NCI-H1105 treated with DMSO at 0.1 percent for 48 hours (cell line): ENCODE measurements at regions not wholly inside any gene's neighbourhood (a gene's known extent, or its start where the extent isn't known, plus 50 kb on each side); places are given as distances from the start of the nearest gene placed in this dataset.
"Not testable (repeated sequence)": the region's sequence is repeated elsewhere in the genome, so short reads cannot be mapped to it uniquely, and the experiment has no call there.

ENCODE experiments used
- DNase-seq: peaks from one replicate; lab custom pipeline; 2025; lab: John Stamatoyannopoulos, UW

DNA sequence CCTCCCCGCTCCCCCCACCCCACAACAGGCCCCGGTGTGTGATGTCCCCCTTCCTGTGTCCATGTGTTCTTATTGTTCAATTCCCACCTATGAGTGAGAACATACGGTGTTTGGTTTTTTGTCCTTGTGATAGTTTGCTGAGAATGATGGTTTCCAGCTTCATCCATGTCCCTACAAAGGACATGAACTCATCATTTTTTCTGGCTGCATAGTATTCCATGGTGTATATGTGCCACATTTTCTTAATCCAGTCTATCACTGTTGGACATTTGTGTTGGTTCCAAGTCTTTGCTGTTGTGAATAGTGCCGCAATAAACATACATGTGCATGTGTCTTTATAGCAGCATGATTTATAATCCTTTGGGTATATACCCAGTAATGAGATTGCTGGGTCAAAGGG, 104.3 kb downstream of the MTPN start:
- DNase-seq: not testable (repeated sequence)

DNA sequence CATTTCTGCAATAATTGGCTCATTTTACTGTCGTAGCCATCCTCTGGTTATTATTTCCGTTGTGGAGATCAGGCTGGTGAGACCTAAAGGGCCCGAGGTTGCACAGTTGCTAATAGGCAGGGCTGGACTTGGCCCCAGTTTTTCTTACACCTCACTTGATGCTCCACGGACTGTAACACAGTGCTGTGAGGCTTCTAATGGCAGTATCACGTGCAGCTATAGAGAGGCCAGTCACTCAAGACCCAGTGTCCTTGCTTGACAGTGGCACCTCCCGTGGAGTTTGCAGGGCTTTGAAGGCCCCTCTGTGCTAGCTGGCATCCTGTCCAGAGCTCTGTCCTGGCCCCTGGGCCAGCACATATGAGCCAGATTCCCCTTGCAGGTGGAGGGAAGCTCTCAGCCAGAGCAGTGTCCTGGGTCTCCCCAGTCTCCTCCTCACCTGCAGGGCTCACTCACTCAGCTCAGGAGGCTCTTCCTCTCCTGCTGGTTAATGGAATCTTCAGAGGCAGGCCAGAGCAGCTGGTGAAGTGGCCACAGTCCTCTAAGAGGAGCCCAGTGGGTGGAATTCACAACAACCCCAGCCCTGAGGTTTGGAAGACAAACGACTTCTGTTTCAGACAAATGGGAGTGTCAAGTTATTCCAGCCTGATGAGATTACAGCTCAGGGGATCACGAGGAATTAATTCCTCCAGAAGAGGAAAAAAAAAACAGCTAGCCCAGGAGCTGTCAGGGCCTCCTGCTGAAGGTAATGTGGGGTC, 114.2 kb upstream of the FAM180A start:
- DNase-seq: no peak

DNA sequence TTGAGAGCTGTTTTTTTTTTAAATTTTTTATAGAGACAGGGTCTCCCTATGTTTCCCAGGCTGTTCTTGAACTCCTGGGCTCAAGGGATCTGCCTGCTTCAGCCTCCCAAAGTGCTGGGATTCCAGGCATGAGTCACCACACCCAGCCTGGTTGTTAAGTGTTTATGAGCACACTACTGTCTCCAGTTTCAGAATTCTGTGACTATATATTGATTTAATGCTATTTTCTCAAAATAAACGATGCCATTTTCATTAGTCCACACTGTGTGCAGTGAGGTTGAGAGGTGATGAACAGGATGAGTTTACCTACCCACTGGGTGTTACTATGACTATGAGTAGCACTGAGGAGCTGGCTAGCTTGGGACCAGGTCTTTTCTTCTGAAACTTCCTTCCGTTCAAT, 110.9 kb upstream of the FAM180A start:
- no peak for DNase-seq

GRCh38 chr7:135858851-135859250, 110.2 kb upstream of the FAM180A start:
- DNase-seq: no peak

- DNase-seq: no peak
These were observed 109.8 kb upstream of the FAM180A start for GRCh38 chr7:135858379-135858778.

DNA sequence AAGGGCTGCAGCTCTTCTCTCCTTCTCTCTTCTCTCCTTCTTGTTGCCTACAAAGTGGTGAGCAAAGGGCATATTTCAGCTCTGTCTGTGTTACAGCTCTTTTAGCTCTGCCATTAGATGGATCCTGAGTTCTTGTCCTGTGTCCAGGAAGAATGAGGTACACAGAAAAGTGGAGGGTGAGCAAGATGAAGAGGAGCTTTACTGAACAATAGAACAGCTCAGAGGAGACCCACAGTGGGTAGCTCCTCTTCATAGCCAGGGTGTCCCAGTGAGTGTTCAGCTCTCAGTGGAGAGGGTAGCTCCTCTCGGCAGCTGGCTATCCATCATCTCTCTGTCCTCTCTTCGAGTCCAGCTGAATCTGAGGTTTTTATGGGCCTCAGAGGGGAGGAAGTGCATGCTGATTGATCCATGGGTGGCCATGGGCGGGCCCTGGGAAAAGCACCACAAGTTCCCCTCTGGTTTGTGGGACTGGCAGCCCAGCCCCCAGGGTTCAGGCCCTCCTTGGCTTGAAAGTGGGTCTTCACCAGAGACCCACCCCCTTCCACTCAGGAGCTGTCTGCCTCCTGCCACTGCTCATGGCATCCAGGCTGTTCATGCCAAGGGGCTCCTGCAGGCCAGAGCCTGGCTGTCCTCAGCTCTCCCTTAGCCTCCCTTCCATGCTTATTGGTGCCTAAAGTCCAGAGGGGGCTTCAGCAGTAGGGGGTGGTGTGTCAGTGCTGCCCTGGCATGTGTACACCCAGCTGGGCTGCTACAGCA, 109.1 kb upstream of the FAM180A start:
- DNase-seq: no peak

GRCh38 chr7:135856356-135857144, 107.9 kb upstream of the FAM180A start:
- no peak for DNase-seq

DNA sequence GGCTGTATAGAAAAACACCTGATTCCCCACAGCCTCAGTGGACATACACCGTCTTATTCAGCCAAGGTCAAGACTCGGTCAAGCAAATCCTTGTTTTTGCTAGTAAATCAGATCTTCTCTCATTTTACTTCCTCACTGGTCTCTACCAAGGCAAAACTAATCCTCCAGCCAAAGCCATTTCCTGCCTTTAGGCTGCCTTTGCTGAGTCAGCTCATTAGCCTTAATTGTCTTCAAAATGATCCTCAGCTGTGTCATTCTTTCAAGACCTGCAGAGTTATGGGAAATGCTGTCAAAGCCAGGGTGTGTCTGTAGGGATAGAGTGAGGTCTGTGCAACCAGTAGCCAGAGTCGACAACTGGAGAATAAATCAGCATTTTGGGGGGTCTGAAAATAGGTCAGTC, 107.2 kb upstream of the FAM180A start:
- DNase-seq: no peak

DNA sequence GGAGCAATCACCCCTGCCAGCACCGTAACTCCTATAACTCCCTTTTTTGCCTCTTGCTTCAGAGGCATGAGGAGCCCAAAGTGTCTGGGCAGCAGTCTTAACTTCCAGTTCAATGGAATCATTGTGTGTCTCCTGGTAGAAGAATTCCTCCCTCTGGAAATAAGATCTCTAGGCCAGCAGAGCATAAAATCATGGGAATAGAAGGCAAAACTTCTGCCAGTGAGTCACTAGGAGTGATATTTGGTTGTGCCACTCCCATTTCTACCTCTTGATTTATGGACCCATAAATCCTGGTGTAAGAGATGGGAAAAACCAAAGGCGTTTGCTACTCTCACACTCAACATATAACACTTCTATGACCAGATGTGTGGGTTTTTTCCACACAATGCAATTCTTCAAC, 104.9 kb upstream of the FAM180A start:
- no peak for DNase-seq

GRCh38 chr7:135853008-135853407, 104.4 kb upstream of the FAM180A start:
- DNase-seq: no peak

DNA sequence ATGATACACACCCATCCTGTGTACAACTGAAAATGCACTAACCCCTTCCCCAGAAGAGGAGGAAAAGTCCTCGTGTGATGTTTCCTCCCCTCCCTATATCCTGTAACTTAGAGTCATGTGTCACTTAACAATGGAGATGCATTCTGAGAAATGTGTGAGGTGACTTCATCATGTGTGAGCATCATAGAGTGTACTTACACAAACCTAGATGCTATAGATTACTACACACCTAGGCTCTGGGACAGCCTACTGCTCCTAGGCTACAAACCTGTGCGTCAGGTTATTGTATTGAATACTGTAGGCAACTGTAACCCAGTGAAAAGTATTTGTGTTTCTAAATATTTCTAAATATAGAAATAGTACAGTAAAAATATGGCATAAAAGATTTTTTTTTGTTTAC, 98.6 kb upstream of the FAM180A start:
- DNase-seq: no peak

DNA sequence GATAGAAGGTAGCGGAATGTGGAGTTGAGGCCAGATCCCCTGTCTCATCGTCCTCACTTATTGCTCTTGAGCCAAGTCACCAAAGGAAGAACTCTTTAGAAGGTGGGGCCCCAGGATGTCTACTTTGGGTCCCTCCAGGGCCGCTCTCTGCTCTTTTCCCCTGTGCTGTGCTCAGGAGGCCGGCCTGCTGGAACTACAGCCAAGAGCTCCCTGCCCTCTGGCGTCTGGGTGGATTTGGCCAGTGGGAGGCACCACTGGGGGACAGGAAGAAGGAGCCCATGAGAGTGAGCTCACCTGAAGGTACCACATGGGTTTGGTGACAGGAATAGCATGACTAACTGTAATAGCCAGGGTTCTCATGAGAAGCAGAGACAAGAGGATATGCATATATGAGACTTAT, 97.7 kb upstream of the FAM180A start:
- DNase-seq: no peak

- DNase-seq: no peak
These were observed 96.9 kb upstream of the FAM180A start for GRCh38 chr7:135845415-135846075.

- no peak for DNase-seq
These were observed 96.3 kb upstream of the FAM180A start for GRCh38 chr7:135844903-135845302.

DNA sequence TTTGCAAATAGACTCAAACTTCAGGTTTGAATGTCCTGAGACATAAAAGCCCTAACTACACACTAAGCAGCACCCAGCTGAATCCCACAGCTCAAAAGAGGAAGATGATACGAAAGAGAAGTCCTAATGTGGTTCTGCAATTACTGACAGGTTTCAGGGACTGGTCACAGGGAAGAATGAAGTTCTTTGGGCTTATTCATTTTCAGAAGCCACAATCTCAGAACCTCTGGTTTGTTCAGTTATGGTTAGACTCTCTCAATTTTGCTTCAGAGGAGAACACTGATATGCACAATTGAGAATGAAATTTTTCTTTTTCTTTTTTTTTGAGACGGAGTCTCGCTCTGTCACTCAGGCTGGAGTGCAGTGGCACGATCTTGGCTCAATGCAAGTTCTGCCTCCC, 94.6 kb upstream of the FAM180A start:
- DNase-seq: no peak

- DNase-seq: no peak
These were observed 94.0 kb upstream of the FAM180A start for GRCh38 chr7:135842446-135843179.

- DNase-seq: peak; percentile 12
These were observed 92.0 kb upstream of the FAM180A start for GRCh38 chr7:135840591-135840990.

DNA sequence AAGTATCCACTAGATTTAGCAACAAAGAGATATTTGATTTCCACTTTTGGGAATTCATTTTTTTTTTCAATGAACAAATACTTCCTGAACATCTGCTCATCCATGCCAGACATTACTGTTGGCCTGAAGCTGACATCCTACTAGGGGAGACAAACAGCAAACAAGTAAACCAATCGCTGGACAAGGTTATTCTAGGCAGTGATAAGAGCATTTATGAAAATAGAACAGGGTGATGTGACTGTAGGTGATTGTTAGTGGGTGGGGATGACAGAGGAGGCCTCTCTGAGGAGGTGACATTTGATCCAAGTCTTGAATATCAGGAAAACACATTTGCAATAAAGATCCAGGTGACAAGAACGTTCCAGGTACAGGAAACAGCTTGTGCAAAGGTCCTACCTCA, 89.1 kb upstream of the FAM180A start:
- DNase-seq: no peak

DNA sequence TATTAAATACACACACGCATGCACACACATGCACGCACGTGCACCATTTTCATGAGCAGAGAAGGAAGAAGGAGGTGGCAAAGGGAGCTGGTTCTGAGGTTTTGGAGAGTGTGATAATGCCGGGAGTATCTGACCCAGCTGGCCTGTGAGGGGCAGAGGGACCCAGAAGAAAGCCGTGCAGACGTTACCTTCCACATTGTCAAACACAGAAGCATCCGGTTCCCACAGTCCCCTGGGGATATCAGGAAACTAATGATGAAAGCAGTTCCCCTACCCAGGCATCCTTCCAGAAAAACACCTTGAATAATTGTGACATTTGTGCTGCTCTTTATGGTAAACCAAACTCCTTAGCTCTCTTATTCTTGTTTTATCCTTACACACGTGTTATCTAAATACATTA, 85.7 kb upstream of the FAM180A start:
- no peak for DNase-seq

- DNase-seq: no peak
These were observed 85.0 kb upstream of the FAM180A start for GRCh38 chr7:135833642-135834041.

DNA sequence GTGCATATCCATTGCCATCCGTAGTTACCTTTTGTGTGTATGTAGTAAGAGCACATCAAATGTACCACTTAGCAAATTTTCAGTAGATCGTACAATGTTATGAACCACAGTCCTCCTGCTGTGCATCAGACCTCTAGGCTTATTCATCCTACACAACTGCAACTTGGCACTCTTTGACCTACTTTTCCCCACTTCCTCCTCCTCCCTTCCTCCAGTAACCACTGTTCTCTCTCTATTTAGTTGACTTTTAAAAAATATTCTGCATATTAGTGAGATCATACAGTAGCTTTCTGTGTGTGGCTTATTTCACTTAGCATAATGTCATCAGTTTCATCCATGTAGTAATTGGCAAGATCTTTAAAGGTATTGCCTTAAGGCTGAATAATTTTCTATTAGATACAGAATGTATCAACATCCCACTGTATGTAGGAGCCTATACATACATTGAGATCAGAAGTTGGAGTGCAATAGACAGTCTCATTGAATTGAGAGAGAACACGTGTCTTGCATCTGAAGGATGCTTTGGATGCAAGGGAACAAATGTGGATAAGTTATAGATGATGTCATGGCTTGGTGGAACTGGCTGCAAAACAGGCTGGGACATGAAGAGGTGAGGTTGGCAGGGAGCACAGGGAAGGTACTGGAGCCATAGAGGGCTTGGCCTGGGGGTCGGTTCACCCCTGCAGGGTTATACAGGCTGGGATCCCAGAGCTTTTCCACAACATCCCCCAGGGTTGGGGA, 83.0 kb upstream of the FAM180A start:
- DNase-seq: no peak
